B cell (primary cell): ENCODE measurements at regions not wholly inside any gene's neighbourhood (a gene's known extent, or its start where the extent isn't known, plus 50 kb on each side); places are given as distances from the start of the nearest gene placed in this dataset.

ENCODE experiments used
- ATAC-seq: fragments of 200-7000 bp; cut with Tn5 transposase; one replicate; pipeline ENCODE4 v1.10.0; 2021; ENCODE audit warnings: low read depth, mild to moderate bottlenecking, moderate number of reproducible peaks, moderate library complexity
- CTCF ChIA-PET: fragments of 350-600 bp; sonication (Branson Sonifier 250); formaldehyde crosslinking; loops from one replicate; lab custom pipeline; 2021; ENCODE audit warnings: antibody characterized with exemption, inconsistent platforms; lab: Charles Lee
- POLR2A ChIA-PET: fragments of 350-600 bp; sonication (Branson Sonifier 250); formaldehyde crosslinking; loops from one replicate; lab custom pipeline; 2021; ENCODE audit warnings: antibody characterized with exemption; lab: Charles Lee
- DNase-seq: peaks from one replicate; pipeline ENCODE4 v3.0.0; 2013
- H2AFZ ChIP-seq: 2 replicates; pipeline ENCODE4 v1.6.1; 2012; ENCODE audit warnings: mild to moderate bottlenecking, low read depth, low read length; ENCODE audit not compliant: insufficient read depth, poor library complexity, severe bottlenecking
- H3K27ac ChIP-seq, 2 donors: 1 replicate in 1 of 2; 2 replicates in 1 of 2; pipeline ENCODE4 v1.5.1; 2012 to 2013; ENCODE audit warnings: low read length in 2 of 2, mild to moderate bottlenecking in 2 of 2, moderate library complexity in 1 of 2
- H3K27me3 ChIP-seq, 4 experiments: fragments of 200-600 bp in 1 of 4; sonication (generic) in 1 of 4; replicated peaks in 1 of 4; 1 replicate in 2 of 4; 2 replicates in 2 of 4; pipeline versions ENCODE4 v1.6.1 to v1.7.0; 2013 to 2016; ENCODE audit warnings: low read length in 3 of 4, mild to moderate bottlenecking in 2 of 4, mixed read lengths in 1 of 4, moderate library complexity in 1 of 4; ENCODE audit not compliant: insufficient read depth in 4 of 4, control insufficient read depth in 3 of 4; ENCODE audit errors: control extremely low read depth in 1 of 4
- H3K36me3 ChIP-seq, 2 experiments: replicated peaks in 1 of 2; 1 replicate in 1 of 2; 2 replicates in 1 of 2; pipeline versions ENCODE4 v1.6.1 to v1.7.1; 2013; ENCODE audit warnings: low read length in 1 of 2; ENCODE audit not compliant: insufficient read depth in 2 of 2, control insufficient read depth in 1 of 2; ENCODE audit errors: control extremely low read depth in 1 of 2, extremely low read depth in 1 of 2
- H3K4me1 ChIP-seq, 2 donors: fragments of 200-600 bp in 1 of 2; sonication (generic) in 1 of 2; 1 replicate in 1 of 2; 2 replicates in 1 of 2; pipeline versions ENCODE4 v1.5.1 to v1.6.1; 2013 to 2017; ENCODE audit warnings: low read length in 2 of 2; ENCODE audit not compliant: control insufficient read depth in 2 of 2, insufficient read depth in 2 of 2
- H3K4me2 ChIP-seq: replicated peaks from 2 replicates; pipeline ENCODE3; 2012; ENCODE audit warnings: mild to moderate bottlenecking, low read depth, low read length; ENCODE audit not compliant: poor library complexity, severe bottlenecking
- H3K4me3 ChIP-seq, 5 experiments: fragments of 200-600 bp in 1 of 5; sonication (generic) in 1 of 5; 1 replicate in 3 of 5; 2 replicates in 2 of 5; pipeline versions ENCODE4 v1.5.1 to v1.7.0; 2011 to 2016; ENCODE audit warnings: low read length in 4 of 5, mild to moderate bottlenecking in 4 of 5, low read depth in 2 of 5, control low read depth in 1 of 5, moderate library complexity in 1 of 5; ENCODE audit not compliant: insufficient read depth in 1 of 5; ENCODE audit errors: control extremely low read depth in 1 of 5, extremely low read depth in 1 of 5
- H3K79me2 ChIP-seq: fragments of 200-600 bp; sonication (generic); one replicate; pipeline ENCODE4 v1.6.0; 2016; ENCODE audit warnings: low read length; ENCODE audit not compliant: control insufficient read depth, insufficient read depth
- H3K9ac ChIP-seq: fragments of 200-600 bp; sonication (generic); 2 replicates; pipeline ENCODE4 v1.6.1; 2017; ENCODE audit warnings: mild to moderate bottlenecking, low read length, moderate library complexity
- H3K9me3 ChIP-seq, 3 donors: one replicate each; pipeline versions ENCODE4 v1.6.1 to v1.7.1; 2013; ENCODE audit warnings: low read length in 2 of 3; ENCODE audit not compliant: control insufficient read depth in 2 of 3, insufficient read depth in 1 of 3; ENCODE audit errors: control extremely low read depth in 1 of 3
- H4K20me1 ChIP-seq: 2 replicates; pipeline ENCODE4 v1.6.0; 2012; ENCODE audit warnings: mild to moderate bottlenecking, low read length; ENCODE audit not compliant: insufficient read depth, control insufficient read depth, poor library complexity, severe bottlenecking
- H3K27ac Mint-ChIP-seq: one replicate; pipeline ENCODE4 v1.8.0; 2021; ENCODE audit warnings: mixed read lengths
- H3K27me3 Mint-ChIP-seq: one replicate; pipeline ENCODE4 v1.8.0; 2021; ENCODE audit warnings: mixed read lengths
- H3K4me1 Mint-ChIP-seq: one replicate; pipeline ENCODE4 v1.8.0; 2021; ENCODE audit warnings: mixed read lengths
- H3K4me3 Mint-ChIP-seq: one replicate; pipeline ENCODE4 v1.8.0; 2021; ENCODE audit warnings: mixed read lengths
- H3K9me3 Mint-ChIP-seq: one replicate; pipeline ENCODE4 v1.8.0; 2022; ENCODE audit warnings: mixed read lengths; ENCODE audit not compliant: insufficient read depth
- CTCF ChIP-seq: fragments of 200-600 bp; IDR thresholded peaks from one replicate; pipeline ENCODE4 v1.8.0; 2022; ENCODE audit warnings: antibody characterized with exemption, mild to moderate bottlenecking
- EZH2 ChIP-seq: IDR thresholded peaks from 2 replicates; pipeline ENCODE4 v1.6.1; 2012; ENCODE audit warnings: borderline replicate concordance, low read depth, mild to moderate bottlenecking, moderate library complexity, low read length; ENCODE audit not compliant: insufficient read depth, poor library complexity, severe bottlenecking
- WGBS: methylation state at CpG from one replicate; pipeline ENCODE4 v1.1.5; 2013; ENCODE audit warnings: missing lambda C conversion rate; ENCODE audit not compliant: insufficient coverage; 5-methylcytosine and 5-hydroxymethylcytosine counted together
- intact Hi-C: fragments of 100-400 bp; cut with micrococcal nuclease; formaldehyde crosslinking; loops from one replicate; pipeline ENCODE4 v1.10.0; 2022

- no peak overlapping the region for H2AFZ ChIP-seq
- no peaks in the 10 kb centered on the region for H3K4me1 ChIP-seq
- intact Hi-C loops = no loop called here
- H3K9me3 ChIP-seq = peaks cover 0 to 2% (median 0%) of the 10 kb centered on the region in 3 donors
- H4K20me1 ChIP-seq = no peaks in the 10 kb centered on the region
- H3K9ac ChIP-seq = no peak overlapping the region
- ATAC-seq (no peak), DNase-seq (no peak)
- H3K27me3 ChIP-seq = no peaks in the 10 kb centered on the region
- Mint-ChIP-seq H3K4me3 (no peak overlapping the region), H3K9me3 (peaks cover 2% of the 10 kb centered on the region), H3K4me1 (no peaks in the 10 kb centered on the region), H3K27ac (no peak overlapping the region), H3K27me3 (no peaks in the 10 kb centered on the region)
- POLR2A ChIA-PET = no interaction called here
- H3K4me2 ChIP-seq = no peak overlapping the region
- TF ChIP-seq CTCF (no peak), EZH2 (no peak)
- no peak overlapping the region for H3K27ac ChIP-seq
- H3K36me3 ChIP-seq = no peaks in the 10 kb centered on the region
- CTCF ChIA-PET = no interaction called here
- H3K4me3 ChIP-seq = no peak overlapping the region
- no peaks in the 10 kb centered on the region for H3K79me2 ChIP-seq
- WGBS = no CpG with 5 or more reads among the region's 7 CpGs
These were observed 279.4 kb upstream of the MAN1A1 start for GRCh38 chr6:119628691-119629594.

DNA sequence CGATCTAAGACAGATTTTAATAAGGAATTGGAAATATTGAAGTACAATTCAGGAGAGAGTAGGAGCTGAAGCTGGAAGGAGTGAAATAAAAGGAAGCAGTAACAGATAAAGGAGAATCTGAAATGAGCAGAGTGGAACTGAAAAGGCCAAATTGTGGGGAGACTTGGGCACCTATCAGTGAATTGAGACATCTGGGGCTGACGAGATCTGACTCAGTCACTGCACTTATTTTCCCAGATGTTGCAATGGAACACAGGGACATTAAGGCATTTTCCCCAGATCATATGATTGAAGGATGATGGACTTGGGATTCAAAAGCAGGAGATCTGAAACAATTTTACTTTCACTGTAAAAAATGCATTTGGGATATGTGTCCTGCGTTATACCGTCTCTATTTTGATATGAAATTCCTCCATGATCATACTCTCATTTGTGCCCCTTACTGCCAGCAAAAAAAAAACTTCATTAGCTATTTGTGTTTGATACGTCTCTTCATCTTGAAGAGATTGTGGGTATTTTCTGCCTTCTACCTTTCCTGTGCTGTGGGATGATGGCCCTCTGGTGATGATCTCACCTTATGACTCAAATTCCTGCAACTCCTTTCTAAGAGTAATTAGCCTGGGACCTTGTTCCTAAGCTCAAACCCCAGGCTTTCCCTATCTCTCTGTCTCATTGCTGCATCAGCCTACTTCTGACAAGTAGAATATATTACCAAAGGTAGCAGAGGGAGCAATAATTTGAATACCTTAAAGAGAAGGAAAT lies 278.5 kb upstream of the MAN1A1 start:
- Histone ChIP-seq H3K79me2 (no peaks in the 10 kb centered on the region), H3K36me3 (no peaks in the 10 kb centered on the region), H3K4me2 (no peak overlapping the region), H3K27me3 (no peaks in the 10 kb centered on the region), H4K20me1 (no peaks in the 10 kb centered on the region), H3K4me3 (no peak overlapping the region), H3K27ac (no peak overlapping the region), H3K9me3 (peaks cover 0 to 2% (median 0%) of the 10 kb centered on the region in 3 donors), H2AFZ (no peak overlapping the region), H3K4me1 (no peaks in the 10 kb centered on the region), H3K9ac (no peak overlapping the region)
- DNase-seq (no peak), ATAC-seq (no peak)
- no peak for TF ChIP-seq CTCF
- Mint-ChIP-seq H3K4me3 (no peak overlapping the region), H3K27me3 (no peaks in the 10 kb centered on the region), H3K4me1 (no peaks in the 10 kb centered on the region), H3K9me3 (no peaks in the 10 kb centered on the region), H3K27ac (no peak overlapping the region)
- WGBS = 83% methylated on average over 1 of the region's 5 CpGs
- intact Hi-C loops = no loop called here
- CTCF ChIA-PET = no interaction called here
- POLR2A ChIA-PET = no interaction called here
